Nephron progenitor cell (in vitro differentiated cells): ENCODE measurements at regions not wholly inside any gene's neighbourhood (a gene's known extent, or its start where the extent isn't known, plus 50 kb on each side); places are given as distances from the start of the nearest gene placed in this dataset.

ENCODE experiments used
- DNase-seq: peaks from one replicate; pipeline ENCODE4 v3.0.0; 2021
- H3K27ac Mint-ChIP-seq: 2 replicates; pipeline ENCODE4 v1.8.0; 2021; ENCODE audit warnings: mild to moderate bottlenecking, moderate library complexity, mixed read lengths
- H3K27me3 Mint-ChIP-seq: 2 replicates; pipeline ENCODE4 v1.8.0; 2021; ENCODE audit warnings: mild to moderate bottlenecking, low read depth, mixed read lengths; ENCODE audit not compliant: poor library complexity
- H3K36me3 Mint-ChIP-seq: 2 replicates; pipeline ENCODE4 v1.8.0; 2021; ENCODE audit warnings: low read depth, mixed read lengths
- H3K4me1 Mint-ChIP-seq: 2 replicates; pipeline ENCODE4 v1.8.0; 2021; ENCODE audit warnings: mixed read lengths
- H3K4me3 Mint-ChIP-seq: 2 replicates; pipeline ENCODE4 v1.8.0; 2021; ENCODE audit warnings: mild to moderate bottlenecking, moderate library complexity, mixed read lengths
- H3K9me3 Mint-ChIP-seq: 2 replicates; pipeline ENCODE4 v1.8.0; 2021; ENCODE audit warnings: mild to moderate bottlenecking, moderate library complexity, mixed read lengths
- CTCF ChIP-seq: fragments of 200-600 bp; sonication (generic); IDR thresholded peaks from 2 replicates; pipeline ENCODE4 v1.5.0; 2021; ENCODE audit warnings: antibody characterized with exemption

- Mint-ChIP-seq H3K9me3 (peaks cover 6% of the 10 kb centered on the region), H3K27me3 (peaks cover 3% of the 10 kb centered on the region), H3K4me1 (peaks cover 17% of the 10 kb centered on the region), H3K36me3 (no peaks in the 10 kb centered on the region), H3K4me3 (no peak overlapping the region), H3K27ac (no peak overlapping the region)
- no peak for DNase-seq
- TF ChIP-seq CTCF = no peak
Observed at GRCh38 chr1:30260318-30260717, 463.1 kb downstream of the MATN1 start.

DNA sequence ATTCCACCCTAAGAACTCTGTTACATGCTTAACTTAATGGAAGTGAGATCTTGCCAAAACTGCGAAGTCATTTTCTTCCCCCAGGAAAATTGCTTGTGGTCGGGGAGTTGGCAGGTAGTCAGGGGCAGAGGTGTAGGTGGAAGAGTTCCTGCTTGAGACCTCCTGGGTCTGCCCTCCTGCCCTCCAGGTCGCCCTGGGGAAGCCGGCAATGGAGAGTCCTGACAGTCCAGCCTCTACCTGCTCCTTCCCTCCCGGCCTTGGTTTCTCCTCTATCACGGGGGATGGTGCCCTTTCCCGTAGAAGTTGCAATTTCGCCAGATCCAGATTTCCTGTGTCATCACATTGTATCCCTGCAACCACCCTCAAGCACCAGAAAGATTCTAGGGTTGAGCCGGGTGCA lies 463.8 kb downstream of the MATN1 start:
- Mint-ChIP-seq H3K4me1 (peaks cover 17% of the 10 kb centered on the region), H3K4me3 (no peak overlapping the region), H3K36me3 (no peaks in the 10 kb centered on the region), H3K9me3 (peaks cover 6% of the 10 kb centered on the region), H3K27ac (no peak overlapping the region), H3K27me3 (peaks cover 4% of the 10 kb centered on the region)
- no peak for DNase-seq
- no peak for TF ChIP-seq CTCF

DNA sequence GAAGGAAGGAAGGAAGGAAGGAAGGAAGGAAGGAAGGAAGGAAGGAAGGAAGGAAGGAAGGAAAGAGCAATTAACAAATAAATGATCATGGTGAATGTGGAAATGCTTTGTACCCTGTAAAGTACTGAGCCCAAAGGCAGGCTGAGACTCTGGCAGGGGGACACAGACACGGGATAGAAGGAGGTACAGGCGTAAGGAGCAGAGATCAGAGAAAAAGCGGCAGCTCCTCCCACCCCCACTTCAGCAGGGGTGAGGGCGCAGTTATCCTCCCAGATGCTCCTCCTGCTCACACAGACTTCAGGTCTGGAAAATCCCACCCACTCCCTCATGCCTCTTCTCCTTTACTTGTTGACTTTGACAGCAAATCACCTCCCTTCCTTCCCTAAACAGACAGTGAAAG lies 464.5 kb downstream of the MATN1 start:
- Mint-ChIP-seq H3K4me3 (no peak overlapping the region), H3K4me1 (peaks cover 17% of the 10 kb centered on the region), H3K27me3 (peaks cover 9% of the 10 kb centered on the region), H3K36me3 (no peaks in the 10 kb centered on the region), H3K9me3 (peaks cover 6% of the 10 kb centered on the region), H3K27ac (no peak overlapping the region)
- no peak for TF ChIP-seq CTCF
- DNase-seq = no peak

GRCh38 chr1:30258471-30258870 lies 464.9 kb downstream of the MATN1 start:
- Mint-ChIP-seq H3K27me3 (peaks cover 8% of the 10 kb centered on the region), H3K27ac (no peak overlapping the region), H3K4me1 (peaks cover 17% of the 10 kb centered on the region), H3K9me3 (peaks cover 6% of the 10 kb centered on the region), H3K36me3 (no peaks in the 10 kb centered on the region), H3K4me3 (no peak overlapping the region)
- no peak for TF ChIP-seq CTCF
- no peak for DNase-seq

- Mint-ChIP-seq H3K9me3 (peaks cover 6% of the 10 kb centered on the region), H3K27ac (no peak overlapping the region), H3K4me1 (peaks cover 17% of the 10 kb centered on the region), H3K27me3 (peaks cover 8% of the 10 kb centered on the region), H3K4me3 (no peak overlapping the region), H3K36me3 (no peaks in the 10 kb centered on the region)
- no peak for DNase-seq
- TF ChIP-seq CTCF = no peak
Observed at GRCh38 chr1:30257742-30258380, 465.5 kb downstream of the MATN1 start.

DNA sequence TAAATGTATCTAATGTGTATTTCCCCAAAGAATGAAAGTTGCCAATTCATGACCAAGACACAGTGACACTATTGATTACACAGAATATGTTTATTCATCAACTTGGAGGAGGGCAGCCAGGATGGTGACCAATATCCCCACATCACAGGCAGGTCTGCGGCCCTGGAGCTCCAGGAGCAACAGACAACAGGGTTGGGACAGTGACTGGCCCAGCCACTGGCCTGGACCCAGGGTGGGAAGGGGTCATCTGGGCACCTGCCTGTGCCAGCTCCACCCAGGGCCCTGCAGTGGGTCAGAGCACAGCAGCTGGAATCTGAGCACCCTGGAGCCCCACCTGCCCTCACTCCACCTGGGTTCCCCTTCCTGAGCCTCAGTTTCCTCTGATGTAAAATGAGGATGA lies 466.1 kb downstream of the MATN1 start:
- H3K27me3 Mint-ChIP-seq = peaks cover 10% of the 10 kb centered on the region
- H3K27ac Mint-ChIP-seq = no peak overlapping the region
- H3K4me3 Mint-ChIP-seq = no peak overlapping the region
- no peaks in the 10 kb centered on the region for H3K36me3 Mint-ChIP-seq
- H3K9me3 Mint-ChIP-seq = peaks cover 6% of the 10 kb centered on the region
- no peak for DNase-seq
- no peak for TF ChIP-seq CTCF
- H3K4me1 Mint-ChIP-seq = peaks cover 17% of the 10 kb centered on the region
